HCT116 (cell line): ENCODE measurements at regions not wholly inside any gene's neighbourhood (a gene's known extent, or its start where the extent isn't known, plus 50 kb on each side); places are given as distances from the start of the nearest gene placed in this dataset.

Source experiments
- ATAC-seq: fragments of 200-7000 bp; cut with Tn5 transposase; 2 replicates; pipeline ENCODE4 v1.9.1; 2020; ENCODE audit warnings: mild to moderate bottlenecking, moderate library complexity
- BruUV-seq: library from RNA; stranded (reverse); fragments of 400-500 nt; replicated peaks from 2 replicates; lab custom pipeline; 2021; lab: Mats Ljungman, UMichigan
- CTCF ChIA-PET: fragments of 300-600 bp; sonication (Branson Sonifier 250); formaldehyde crosslinking; loops from one replicate; lab custom pipeline; 2021; ENCODE audit warnings: antibody characterized with exemption; lab: Charles Lee
- POLR2A ChIA-PET: fragments of 300-600, 350-600 bp; sonication (Branson Sonifier 250); formaldehyde crosslinking; loops from one replicate; lab custom pipeline; 2021; ENCODE audit warnings: antibody characterized with exemption; lab: Charles Lee
- RAD21 ChIA-PET, 2 experiments: fragments of 300-600 bp; sonication (Branson Sonifier 250); formaldehyde crosslinking; loops; one replicate each; lab custom pipeline; 2023; ENCODE audit warnings: low total read pairs in 2 of 2; ENCODE audit not compliant: uncharacterized antibody in 2 of 2, unreplicated experiment in 2 of 2, low non-redundant PET in 1 of 2; lab: Charles Lee
- DNase-seq: peaks from one replicate; pipeline ENCODE4 v3.0.0-alpha.2; 2010; ENCODE audit warnings: low read depth, low spot score
- H2AFZ ChIP-seq: fragments of 200-600 bp; shearing (Covaris generic), sonication (generic); 2 replicates; pipeline ENCODE4 v1.6.1; 2017; ENCODE audit warnings: low read depth, mixed run types, mixed read lengths, antibody characterized with exemption, low read length; ENCODE audit not compliant: poor library complexity, severe bottlenecking
- H3K27ac ChIP-seq: 2 replicates; pipeline ENCODE4 v1.5.1; 2012; ENCODE audit warnings: low read depth, low read length
- H3K27me3 ChIP-seq: fragments of 200-600 bp; sonication (generic); 2 replicates; pipeline ENCODE4 v1.6.1; 2016; ENCODE audit warnings: mixed run types, low read length, mixed read lengths; ENCODE audit not compliant: insufficient read depth
- H3K36me3 ChIP-seq, 2 experiments: fragments of 200-500 bp in 1 of 2; fragments of 200-600 bp in 1 of 2; sonication (Bioruptor generic) in 1 of 2; sonication (generic) in 1 of 2; 2 replicates each; pipeline versions ENCODE4 v1.5.1 to v1.6.1; 2014 to 2016; ENCODE audit warnings: low read length in 2 of 2, inconsistent platforms in 1 of 2, mixed read lengths in 1 of 2, mixed run types in 1 of 2; ENCODE audit not compliant: insufficient read depth in 2 of 2, control insufficient read depth in 1 of 2
- H3K4me1 ChIP-seq, 2 experiments: fragments of 200-600 bp in 1 of 2; sonication (generic) in 1 of 2; 2 replicates each; pipeline versions ENCODE4 v1.5.1 to v1.6.1; 2012 to 2017; ENCODE audit warnings: low read length in 2 of 2, inconsistent platforms in 1 of 2, mild to moderate bottlenecking in 1 of 2, mixed read lengths in 1 of 2, mixed run types in 1 of 2, moderate library complexity in 1 of 2; ENCODE audit not compliant: insufficient read depth in 2 of 2, control insufficient read depth in 1 of 2
- H3K4me2 ChIP-seq: fragments of 200-600 bp; sonication (generic); 2 replicates; pipeline ENCODE4 v1.6.1; 2017; ENCODE audit warnings: mixed run types, low read length, mixed read lengths
- H3K4me3 ChIP-seq, 2 experiments: fragments of 200-600 bp in 1 of 2; sonication (generic) in 1 of 2; replicated peaks in 1 of 2; 2 replicates each; pipeline ENCODE4 v1.5.1; 2011 to 2016; ENCODE audit warnings: low read length in 2 of 2, control low read depth in 1 of 2, low read depth in 1 of 2, mild to moderate bottlenecking in 1 of 2, mixed read lengths in 1 of 2, mixed run types in 1 of 2
- H3K79me2 ChIP-seq: fragments of 200-600 bp; sonication (generic); 2 replicates; pipeline ENCODE4 v1.6.1; 2017; ENCODE audit warnings: mild to moderate bottlenecking, mixed run types, low read length, moderate library complexity, mixed read lengths; ENCODE audit not compliant: insufficient read depth
- H3K9ac ChIP-seq: fragments of 200-600 bp; sonication (generic); 2 replicates; pipeline ENCODE4 v1.6.1; 2016; ENCODE audit warnings: low read length, mixed read lengths
- H3K9me2 ChIP-seq: fragments of 200-600 bp; sonication (generic), shearing (Covaris generic); 2 replicates; pipeline ENCODE4 v1.6.1; 2017; ENCODE audit warnings: mixed run types, mild to moderate bottlenecking, moderate library complexity; ENCODE audit not compliant: insufficient read depth
- H3K9me3 ChIP-seq, 2 experiments: fragments of 200-500 bp in 1 of 2; fragments of 200-600 bp in 1 of 2; sonication (Bioruptor generic) in 1 of 2; sonication (generic) in 1 of 2; 2 replicates each; pipeline ENCODE4 v1.6.1; 2014 to 2017; ENCODE audit warnings: low read length in 2 of 2, mixed read lengths in 2 of 2, inconsistent platforms in 1 of 2, low read depth in 1 of 2, mild to moderate bottlenecking in 1 of 2, mixed run types in 1 of 2, moderate library complexity in 1 of 2; ENCODE audit not compliant: control insufficient read depth in 1 of 2, insufficient read depth in 1 of 2
- H4K20me1 ChIP-seq: fragments of 200-600 bp; sonication (generic), shearing (Covaris generic); 2 replicates; pipeline ENCODE4 v1.6.1; 2017; ENCODE audit warnings: mixed run types, mild to moderate bottlenecking, moderate library complexity; ENCODE audit not compliant: insufficient read depth
- CEBPB ChIP-seq: IDR thresholded peaks from 2 replicates; pipeline ENCODE4 v1.6.1; 2012; ENCODE audit warnings: low read depth
- EZH2 ChIP-seq: fragments of 200-600 bp; sonication (generic); IDR thresholded peaks from 2 replicates; pipeline ENCODE4 v1.6.1; 2017; ENCODE audit warnings: antibody characterized with exemption, mixed run types
- EZH2phosphoT487 ChIP-seq: fragments of 200-600 bp; IDR thresholded peaks from 2 replicates; pipeline ENCODE4 v1.6.1; 2018; ENCODE audit warnings: antibody characterized with exemption, borderline replicate concordance
- FOSL1 ChIP-seq: IDR thresholded peaks from 2 replicates; pipeline ENCODE4 v1.6.1; 2012; ENCODE audit warnings: low read depth
- JUND ChIP-seq: IDR thresholded peaks from 2 replicates; pipeline ENCODE4 v1.6.1; 2012
- POLR2A ChIP-seq: IDR thresholded peaks from 2 replicates; pipeline ENCODE4 v1.7.0; 2011; ENCODE audit warnings: borderline replicate concordance; ENCODE audit not compliant: insufficient read depth, insufficient read length; ENCODE audit errors: extremely low read depth
- POLR2AphosphoS5 ChIP-seq: IDR thresholded peaks from 2 replicates; pipeline ENCODE4 v1.6.1; 2011; ENCODE audit warnings: mild to moderate bottlenecking, low read depth, low read length, moderate library complexity
- RAD21 ChIP-seq: IDR thresholded peaks from 2 replicates; pipeline ENCODE4 v1.6.1; 2012; ENCODE audit warnings: low read depth, mild to moderate bottlenecking
- SIN3A ChIP-seq: IDR thresholded peaks from 2 replicates; pipeline ENCODE4 v1.6.1; 2012; ENCODE audit warnings: low read depth
- SP1 ChIP-seq: IDR thresholded peaks from 2 replicates; pipeline ENCODE4 v1.6.1; 2012; ENCODE audit warnings: low read depth
- SRF ChIP-seq: IDR thresholded peaks from 2 replicates; pipeline ENCODE4 v1.6.1; 2012; ENCODE audit warnings: low read depth
- TCF7L2 ChIP-seq: IDR thresholded peaks from 2 replicates; pipeline ENCODE4 v1.7.0; 2011; ENCODE audit warnings: borderline replicate concordance, inconsistent platforms; ENCODE audit not compliant: insufficient read depth, insufficient read length; ENCODE audit errors: extremely low read depth
- YY1 ChIP-seq: IDR thresholded peaks from 2 replicates; pipeline ENCODE4 v1.6.1; 2011; ENCODE audit warnings: low read length, low read depth, moderate library complexity, mild to moderate bottlenecking; ENCODE audit not compliant: insufficient replicate concordance; ENCODE audit errors: extremely low read depth
- ZFX ChIP-seq: fragments of 450-650 bp; IDR thresholded peaks from 2 replicates; pipeline ENCODE4 v1.6.1; 2017
- intact Hi-C: fragments of 100-400 bp; cut with micrococcal nuclease; formaldehyde crosslinking; loops from 2 replicates; pipeline ENCODE4 v1.10.0; 2022
- TF ChIP-seq, protein P1 (sequence below): IDR thresholded peaks from 2 replicates; pipeline ENCODE4 v1.6.1; 2012
- TF ChIP-seq, protein P2 (sequence below), 3 experiments: fragments of 200-600 bp in 1 of 3; sonication (generic) in 1 of 3; IDR thresholded peaks in 2 of 3; conservative IDR thresholded peaks in 1 of 3; 2 replicates each; pipeline ENCODE4 v1.5.1; 2012 to 2017; ENCODE audit warnings: low read depth in 2 of 3, low read length in 2 of 3, antibody characterized with exemption in 1 of 3, borderline replicate concordance in 1 of 3, control low read depth in 1 of 3, mild to moderate bottlenecking in 1 of 3, mixed read lengths in 1 of 3, mixed run types in 1 of 3, moderate library complexity in 1 of 3; ENCODE audit not compliant: insufficient read depth in 1 of 3
- TF ChIP-seq, protein P3 (sequence below): IDR thresholded peaks from 2 replicates; pipeline ENCODE4 v1.6.1; 2012
- TF ChIP-seq, protein P4 (sequence below): IDR thresholded peaks from 2 replicates; pipeline ENCODE4 v1.6.1; 2011; ENCODE audit warnings: mild to moderate bottlenecking, low read length, moderate library complexity; ENCODE audit not compliant: insufficient replicate concordance; ENCODE audit errors: extremely low read depth
- TF ChIP-seq, protein P5 (sequence below): IDR thresholded peaks from 2 replicates; pipeline ENCODE4 v1.6.1; 2012; ENCODE audit warnings: low read depth

DNA sequence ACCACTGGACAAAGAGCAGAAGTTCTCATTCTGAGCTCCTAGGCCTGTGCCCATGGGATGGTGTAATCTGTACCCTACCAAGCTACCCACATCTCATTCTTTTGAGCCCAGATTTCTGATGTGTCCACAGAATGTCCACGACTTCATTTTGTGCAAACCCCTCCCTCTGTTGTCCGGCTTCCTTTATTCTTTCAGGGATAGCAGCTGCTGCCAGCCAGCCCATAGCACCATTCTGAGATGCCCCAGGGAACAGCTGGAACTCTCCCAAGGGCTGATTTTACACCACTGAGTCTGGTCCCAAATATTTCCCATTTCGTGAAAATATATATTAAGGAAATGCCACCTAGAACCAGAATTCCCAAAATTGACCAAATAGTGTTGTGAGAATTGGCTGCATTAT lies 236.6 kb downstream of the SATB1 start:
- Histone ChIP-seq H3K36me3 (no peaks in the 10 kb centered on the region), H3K27me3 (no peaks in the 10 kb centered on the region), H3K4me2 (no peak overlapping the region), H4K20me1 (no peaks in the 10 kb centered on the region), H2AFZ (no peak overlapping the region), H3K4me1 (no peaks in the 10 kb centered on the region), H3K9me3 (no peaks in the 10 kb centered on the region), H3K27ac (no peak overlapping the region), H3K4me3 (no peak overlapping the region), H3K79me2 (no peaks in the 10 kb centered on the region), H3K9me2 (no peaks in the 10 kb centered on the region), H3K9ac (no peak overlapping the region)
- TF ChIP-seq SIN3A (no peak), POLR2AphosphoS5 (no peak), SP1 (no peak), ZFX (no peak), SRF (no peak), EZH2 (no peak), POLR2A (no peak), RAD21 (no peak), EZH2phosphoT487 (no peak), TCF7L2 (no peak), JUND (no peak), CEBPB (no peak), FOSL1 (no peak), YY1 (no peak)
- TF ChIP-seq, protein P1, sequence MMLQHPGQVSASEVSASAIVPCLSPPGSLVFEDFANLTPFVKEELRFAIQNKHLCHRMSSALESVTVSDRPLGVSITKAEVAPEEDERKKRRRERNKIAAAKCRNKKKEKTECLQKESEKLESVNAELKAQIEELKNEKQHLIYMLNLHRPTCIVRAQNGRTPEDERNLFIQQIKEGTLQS: no peak
- TF ChIP-seq, protein P2, sequence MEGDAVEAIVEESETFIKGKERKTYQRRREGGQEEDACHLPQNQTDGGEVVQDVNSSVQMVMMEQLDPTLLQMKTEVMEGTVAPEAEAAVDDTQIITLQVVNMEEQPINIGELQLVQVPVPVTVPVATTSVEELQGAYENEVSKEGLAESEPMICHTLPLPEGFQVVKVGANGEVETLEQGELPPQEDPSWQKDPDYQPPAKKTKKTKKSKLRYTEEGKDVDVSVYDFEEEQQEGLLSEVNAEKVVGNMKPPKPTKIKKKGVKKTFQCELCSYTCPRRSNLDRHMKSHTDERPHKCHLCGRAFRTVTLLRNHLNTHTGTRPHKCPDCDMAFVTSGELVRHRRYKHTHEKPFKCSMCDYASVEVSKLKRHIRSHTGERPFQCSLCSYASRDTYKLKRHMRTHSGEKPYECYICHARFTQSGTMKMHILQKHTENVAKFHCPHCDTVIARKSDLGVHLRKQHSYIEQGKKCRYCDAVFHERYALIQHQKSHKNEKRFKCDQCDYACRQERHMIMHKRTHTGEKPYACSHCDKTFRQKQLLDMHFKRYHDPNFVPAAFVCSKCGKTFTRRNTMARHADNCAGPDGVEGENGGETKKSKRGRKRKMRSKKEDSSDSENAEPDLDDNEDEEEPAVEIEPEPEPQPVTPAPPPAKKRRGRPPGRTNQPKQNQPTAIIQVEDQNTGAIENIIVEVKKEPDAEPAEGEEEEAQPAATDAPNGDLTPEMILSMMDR (IDR thresholded peaks at IDR 0.05 in 2 of 3, conservative IDR thresholded peaks at IDR 0.05 in 1 of 3; ENCODE audit: borderline replicate concordance in 1 of 3, insufficient read depth in 1 of 3, low read depth in 2 of 3, low read length in 2 of 3): no peak
- TF ChIP-seq, protein P3, sequence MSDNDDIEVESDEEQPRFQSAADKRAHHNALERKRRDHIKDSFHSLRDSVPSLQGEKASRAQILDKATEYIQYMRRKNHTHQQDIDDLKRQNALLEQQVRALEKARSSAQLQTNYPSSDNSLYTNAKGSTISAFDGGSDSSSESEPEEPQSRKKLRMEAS: no peak
- TF ChIP-seq, protein P4, sequence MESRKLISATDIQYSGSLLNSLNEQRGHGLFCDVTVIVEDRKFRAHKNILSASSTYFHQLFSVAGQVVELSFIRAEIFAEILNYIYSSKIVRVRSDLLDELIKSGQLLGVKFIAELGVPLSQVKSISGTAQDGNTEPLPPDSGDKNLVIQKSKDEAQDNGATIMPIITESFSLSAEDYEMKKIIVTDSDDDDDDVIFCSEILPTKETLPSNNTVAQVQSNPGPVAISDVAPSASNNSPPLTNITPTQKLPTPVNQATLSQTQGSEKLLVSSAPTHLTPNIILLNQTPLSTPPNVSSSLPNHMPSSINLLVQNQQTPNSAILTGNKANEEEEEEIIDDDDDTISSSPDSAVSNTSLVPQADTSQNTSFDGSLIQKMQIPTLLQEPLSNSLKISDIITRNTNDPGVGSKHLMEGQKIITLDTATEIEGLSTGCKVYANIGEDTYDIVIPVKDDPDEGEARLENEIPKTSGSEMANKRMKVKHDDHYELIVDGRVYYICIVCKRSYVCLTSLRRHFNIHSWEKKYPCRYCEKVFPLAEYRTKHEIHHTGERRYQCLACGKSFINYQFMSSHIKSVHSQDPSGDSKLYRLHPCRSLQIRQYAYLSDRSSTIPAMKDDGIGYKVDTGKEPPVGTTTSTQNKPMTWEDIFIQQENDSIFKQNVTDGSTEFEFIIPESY: no peak
- TF ChIP-seq, protein P5, sequence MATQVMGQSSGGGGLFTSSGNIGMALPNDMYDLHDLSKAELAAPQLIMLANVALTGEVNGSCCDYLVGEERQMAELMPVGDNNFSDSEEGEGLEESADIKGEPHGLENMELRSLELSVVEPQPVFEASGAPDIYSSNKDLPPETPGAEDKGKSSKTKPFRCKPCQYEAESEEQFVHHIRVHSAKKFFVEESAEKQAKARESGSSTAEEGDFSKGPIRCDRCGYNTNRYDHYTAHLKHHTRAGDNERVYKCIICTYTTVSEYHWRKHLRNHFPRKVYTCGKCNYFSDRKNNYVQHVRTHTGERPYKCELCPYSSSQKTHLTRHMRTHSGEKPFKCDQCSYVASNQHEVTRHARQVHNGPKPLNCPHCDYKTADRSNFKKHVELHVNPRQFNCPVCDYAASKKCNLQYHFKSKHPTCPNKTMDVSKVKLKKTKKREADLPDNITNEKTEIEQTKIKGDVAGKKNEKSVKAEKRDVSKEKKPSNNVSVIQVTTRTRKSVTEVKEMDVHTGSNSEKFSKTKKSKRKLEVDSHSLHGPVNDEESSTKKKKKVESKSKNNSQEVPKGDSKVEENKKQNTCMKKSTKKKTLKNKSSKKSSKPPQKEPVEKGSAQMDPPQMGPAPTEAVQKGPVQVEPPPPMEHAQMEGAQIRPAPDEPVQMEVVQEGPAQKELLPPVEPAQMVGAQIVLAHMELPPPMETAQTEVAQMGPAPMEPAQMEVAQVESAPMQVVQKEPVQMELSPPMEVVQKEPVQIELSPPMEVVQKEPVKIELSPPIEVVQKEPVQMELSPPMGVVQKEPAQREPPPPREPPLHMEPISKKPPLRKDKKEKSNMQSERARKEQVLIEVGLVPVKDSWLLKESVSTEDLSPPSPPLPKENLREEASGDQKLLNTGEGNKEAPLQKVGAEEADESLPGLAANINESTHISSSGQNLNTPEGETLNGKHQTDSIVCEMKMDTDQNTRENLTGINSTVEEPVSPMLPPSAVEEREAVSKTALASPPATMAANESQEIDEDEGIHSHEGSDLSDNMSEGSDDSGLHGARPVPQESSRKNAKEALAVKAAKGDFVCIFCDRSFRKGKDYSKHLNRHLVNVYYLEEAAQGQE: no peak
- ATAC-seq (no peak), DNase-seq (no peak)
- no TSS peak for BruUV-seq
- intact Hi-C loops: no loop called here
- POLR2A ChIA-PET: no interaction called here
- RAD21 ChIA-PET: no interaction called here
- CTCF ChIA-PET: no interaction called here
